T-helper 1 cell treated with Interleukin-12 subunit alpha and Interleukin-12 subunit beta and Interleukin-4 antibody, amounts not matched to agents 30 ng/mL and 1 ng/mL, for 36 hours (primary cell): ENCODE measurements at regions not wholly inside any gene's neighbourhood (a gene's known extent, or its start where the extent isn't known, plus 50 kb on each side); places are given as distances from the start of the nearest gene placed in this dataset.

Experiments used
- intact Hi-C: fragments of 100-400 bp; cut with micrococcal nuclease; formaldehyde crosslinking; loops from one replicate; pipeline ENCODE4 v1.15.1; 2024

DNA sequence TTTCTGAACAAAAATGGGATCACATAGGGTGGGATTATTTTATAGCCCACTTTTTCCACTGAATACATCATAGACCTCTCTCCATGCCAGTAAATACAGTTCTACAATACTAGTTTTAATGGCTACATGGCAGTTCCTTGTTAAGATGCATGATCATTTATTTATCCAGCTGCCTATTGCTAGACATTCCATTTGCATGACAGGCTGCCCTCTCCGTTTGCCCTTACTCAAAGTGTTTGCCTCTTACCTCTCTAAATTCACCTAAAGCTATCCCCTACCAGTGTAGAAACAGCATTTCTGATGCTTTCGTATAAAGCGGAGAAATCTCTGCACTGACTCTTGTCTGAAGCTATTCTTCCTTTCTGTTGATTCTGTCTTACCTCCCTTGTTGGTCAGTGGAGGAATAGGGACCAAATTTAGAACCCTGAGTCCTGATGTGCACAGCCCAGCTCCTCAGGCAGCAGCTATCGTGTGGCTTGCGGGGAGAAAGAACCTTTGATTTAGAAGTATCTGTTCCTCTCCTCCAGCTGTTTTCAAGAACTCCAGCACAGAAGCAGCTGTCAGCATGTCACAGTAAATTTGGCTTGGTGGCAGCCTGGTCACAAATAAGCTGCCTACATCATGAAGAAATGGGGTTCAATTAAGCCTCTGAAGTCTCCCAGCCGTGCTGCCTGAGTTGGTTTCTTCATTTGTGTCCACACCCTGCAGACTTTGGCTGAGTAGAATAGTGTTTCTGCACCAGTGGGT, 337.3 kb downstream of the PRDM2 start:
- intact Hi-C loops: no loop called here

DNA sequence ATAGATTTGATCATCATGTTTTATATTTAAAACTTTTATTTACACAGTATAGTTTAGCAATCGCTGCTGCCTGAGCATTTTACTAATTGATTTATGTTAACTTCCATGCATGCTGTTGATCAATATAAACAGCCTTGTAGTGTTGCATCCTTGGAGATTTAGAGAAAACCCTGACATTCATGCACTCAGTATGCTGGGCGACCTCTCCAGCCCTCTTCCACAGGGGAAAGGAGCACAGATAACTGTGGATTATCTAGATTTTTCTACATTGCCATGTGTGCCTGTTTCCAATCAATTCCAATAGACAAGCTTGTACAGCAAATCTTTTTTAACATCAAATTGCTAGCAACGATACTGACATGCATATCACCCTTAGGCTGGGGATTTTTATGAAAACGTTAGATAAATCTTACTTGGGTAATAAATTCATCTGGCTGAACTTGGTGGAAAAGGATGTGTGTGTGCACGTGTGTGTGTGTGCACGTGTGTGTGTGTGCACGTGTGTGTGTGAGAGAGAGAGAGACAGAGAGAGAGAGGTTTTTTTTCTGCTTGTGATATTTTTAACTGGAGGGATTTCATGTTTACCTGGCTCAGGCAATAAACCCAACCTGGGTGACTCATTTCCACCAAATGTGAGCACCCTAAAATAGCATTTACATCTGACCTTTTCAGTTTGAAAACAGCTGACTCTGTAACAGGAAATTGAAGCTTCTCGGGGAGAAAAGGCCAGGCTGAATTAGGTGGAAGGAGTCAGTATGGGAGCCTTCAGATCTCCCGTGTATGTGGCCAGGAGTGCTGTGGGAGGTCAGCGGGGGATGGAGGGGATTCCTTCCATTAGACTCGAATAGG, 339.8 kb downstream of the PRDM2 start:
- intact Hi-C loops: no loop called here

DNA sequence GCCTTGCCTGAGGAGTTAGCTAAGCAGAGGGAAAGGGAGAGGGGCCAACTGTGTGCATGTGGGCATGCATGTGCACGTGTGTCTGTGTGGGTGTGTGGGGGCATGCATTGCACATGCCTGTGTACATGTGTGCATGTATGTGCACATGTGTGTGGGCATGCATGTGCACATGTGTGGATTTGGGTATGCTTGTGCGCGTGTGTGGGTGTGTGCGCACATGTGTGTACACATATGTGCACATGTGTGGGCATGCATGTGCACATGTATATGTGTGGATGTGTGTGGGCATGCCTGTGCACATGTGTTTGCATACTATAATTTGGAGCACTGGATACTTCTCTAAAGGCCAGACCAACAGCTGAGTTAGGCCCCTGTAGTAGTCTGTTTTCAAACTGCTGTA, 350.0 kb downstream of the PRDM2 start:
- intact Hi-C loops: loop anchor here (5.0 kb wide), 1 partner anchor 682 kb away; no protein-coding TSS in a partner anchor

DNA sequence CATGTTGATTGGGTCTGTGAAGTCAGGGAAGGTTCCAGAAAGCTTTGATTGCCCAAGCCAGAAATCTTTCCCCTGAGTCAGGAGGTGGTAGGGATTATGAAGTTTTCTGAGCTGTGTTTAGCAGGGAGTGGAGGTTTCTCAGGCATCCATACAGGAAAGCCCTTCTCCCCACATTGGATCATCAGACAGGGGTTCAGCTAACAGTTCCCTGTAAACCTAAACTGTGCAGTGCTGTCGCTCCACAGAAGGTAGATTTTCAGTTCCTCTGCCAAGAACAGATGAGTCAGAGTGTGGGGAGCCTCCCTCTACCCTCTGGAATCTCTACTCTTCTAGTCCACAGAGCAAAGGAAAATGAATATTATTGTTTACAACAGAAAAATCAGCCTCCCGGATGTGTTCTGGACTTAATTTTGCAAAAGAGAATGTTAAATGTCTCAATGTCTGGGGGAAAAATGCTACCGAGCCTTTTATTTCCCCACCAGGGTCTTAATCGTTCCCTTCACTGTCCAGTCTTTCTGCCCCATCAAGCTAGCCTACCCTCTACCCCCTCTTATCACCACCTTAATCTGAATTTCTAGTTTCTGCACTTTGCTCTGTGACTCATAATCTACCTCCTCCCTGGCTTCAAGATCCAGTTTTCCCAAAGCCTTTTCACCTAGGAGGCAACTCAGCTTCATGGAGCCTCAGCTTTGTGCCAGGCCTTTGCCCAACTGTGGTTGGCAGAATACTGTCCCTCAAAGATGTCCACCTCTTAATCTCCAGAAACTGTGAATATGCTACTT, 355.6 kb downstream of the PRDM2 start:
- intact Hi-C loops: no loop called here

GRCh38 chr1:14057640-14058039, 357.7 kb downstream of the PRDM2 start:
- intact Hi-C loops: no loop called here

- intact Hi-C loops: no loop called here
Measured at GRCh38 chr1:14061204-14061603, 361.2 kb downstream of the PRDM2 start.

- intact Hi-C loops: no loop called here
Measured at GRCh38 chr1:14061722-14062121, 361.7 kb downstream of the PRDM2 start.

GRCh38 chr1:14062669-14063068, 362.7 kb downstream of the PRDM2 start:
- intact Hi-C loops: no loop called here

- intact Hi-C loops: no loop called here
Measured at GRCh38 chr1:14064649-14065442, 364.9 kb downstream of the PRDM2 start.

GRCh38 chr1:14065486-14065885, 365.5 kb downstream of the PRDM2 start:
- intact Hi-C loops: no loop called here

DNA sequence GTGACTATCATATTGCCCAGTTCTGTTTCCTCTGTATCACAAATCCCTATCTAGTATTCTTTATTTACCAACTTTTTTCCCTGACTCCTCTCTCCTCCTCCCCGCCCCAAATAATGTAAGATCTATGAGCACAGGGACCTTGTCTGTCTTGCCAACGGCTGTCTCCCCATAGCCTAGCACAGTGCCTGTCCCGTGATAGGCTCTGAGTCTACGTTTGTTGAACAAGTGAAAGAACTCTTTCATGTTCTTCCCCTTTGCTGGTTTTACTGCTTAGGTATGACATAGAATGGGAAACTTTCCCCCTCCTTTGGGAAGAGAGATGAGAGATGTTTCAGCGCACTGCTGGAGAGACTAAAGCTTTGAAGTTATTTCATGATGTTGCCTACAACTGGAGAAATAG, 367.0 kb downstream of the PRDM2 start:
- intact Hi-C loops: no loop called here

DNA sequence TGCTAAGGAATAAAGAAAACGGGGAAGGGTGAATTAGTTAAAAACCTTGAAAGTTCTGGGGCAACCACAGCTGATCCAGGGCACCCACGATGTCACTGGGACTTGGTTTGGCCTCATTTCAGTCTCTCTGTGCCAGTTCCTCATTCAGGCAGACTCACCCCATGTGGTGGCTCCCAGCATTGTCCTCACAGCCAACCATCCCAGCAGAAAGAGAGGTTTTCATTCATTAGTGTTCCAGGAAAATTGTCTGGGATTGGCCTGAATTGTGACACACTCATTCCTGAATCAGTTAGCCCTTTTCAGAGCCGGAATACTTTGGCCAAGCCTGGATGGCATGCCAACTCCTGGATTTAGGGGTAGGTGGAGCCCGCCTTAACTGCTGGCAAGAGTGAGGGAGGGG, 367.7 kb downstream of the PRDM2 start:
- intact Hi-C loops: no loop called here

GRCh38 chr1:14071581-14071980, 371.6 kb downstream of the PRDM2 start:
- intact Hi-C loops: no loop called here

DNA sequence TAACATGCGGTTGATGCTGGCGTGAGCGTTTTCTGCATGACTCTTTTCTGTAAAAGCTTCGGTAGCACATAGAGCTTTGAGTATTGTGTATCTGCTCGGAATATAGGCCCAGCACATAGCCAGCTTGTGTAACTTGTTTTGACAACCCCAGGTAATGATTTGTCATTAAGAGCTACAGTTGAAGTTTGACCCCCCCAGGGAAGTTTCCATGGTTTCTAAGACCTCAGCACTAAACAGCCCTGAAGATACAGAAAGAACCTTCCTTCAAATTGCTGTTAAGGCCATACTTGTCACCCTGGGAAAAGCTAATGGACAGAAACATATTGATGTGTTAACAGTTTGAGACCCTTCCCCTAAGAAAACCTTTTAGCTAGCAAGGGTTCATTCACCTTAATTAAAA, 380.7 kb downstream of the PRDM2 start:
- intact Hi-C loops: no loop called here

DNA sequence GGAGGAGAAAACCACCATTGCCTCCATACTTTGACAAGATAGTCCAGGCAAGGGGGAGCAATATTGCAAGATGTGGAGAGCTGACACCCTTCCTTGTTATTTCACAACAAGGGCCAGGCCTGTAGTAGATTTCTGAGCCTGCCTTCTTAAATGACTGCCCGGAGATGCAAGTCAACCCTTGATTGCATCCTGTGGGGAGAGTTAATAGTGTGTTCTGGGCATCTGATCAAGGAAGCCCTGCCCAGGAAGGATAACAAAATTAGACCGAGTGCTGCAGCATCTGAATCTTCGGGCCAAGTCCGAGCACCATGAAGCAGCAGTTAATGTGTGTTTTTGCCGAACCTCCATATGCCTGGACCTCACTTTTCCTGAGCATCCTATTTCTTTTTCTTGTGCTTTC, 382.3 kb downstream of the PRDM2 start:
- intact Hi-C loops: no loop called here

- intact Hi-C loops: no loop called here
Measured at GRCh38 chr1:14083277-14083676, 383.3 kb downstream of the PRDM2 start.

GRCh38 chr1:14083706-14084105, 383.7 kb downstream of the PRDM2 start:
- intact Hi-C loops: no loop called here

DNA sequence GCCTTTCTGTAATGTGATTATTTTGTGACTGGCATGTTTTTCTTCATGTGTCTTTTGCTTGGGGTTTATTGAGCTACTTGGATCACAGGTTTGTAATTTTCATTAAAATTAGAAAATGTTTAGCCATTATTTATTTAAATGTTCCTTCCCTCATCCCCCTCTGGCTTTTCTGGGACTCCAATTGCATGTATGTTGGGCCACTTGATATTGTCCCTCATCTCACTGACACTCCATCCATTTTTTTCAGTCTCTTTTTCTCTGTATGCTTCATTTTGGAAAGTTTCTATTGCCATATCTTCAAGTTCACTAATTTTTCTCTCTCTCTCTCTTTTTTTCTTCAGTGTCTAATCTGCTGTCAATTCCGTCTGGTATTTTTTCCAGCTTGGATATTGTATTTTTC, 390.1 kb downstream of the PRDM2 start:
- intact Hi-C loops: no loop called here

GRCh38 chr1:14090531-14090930, 390.5 kb downstream of the PRDM2 start:
- intact Hi-C loops: no loop called here

DNA sequence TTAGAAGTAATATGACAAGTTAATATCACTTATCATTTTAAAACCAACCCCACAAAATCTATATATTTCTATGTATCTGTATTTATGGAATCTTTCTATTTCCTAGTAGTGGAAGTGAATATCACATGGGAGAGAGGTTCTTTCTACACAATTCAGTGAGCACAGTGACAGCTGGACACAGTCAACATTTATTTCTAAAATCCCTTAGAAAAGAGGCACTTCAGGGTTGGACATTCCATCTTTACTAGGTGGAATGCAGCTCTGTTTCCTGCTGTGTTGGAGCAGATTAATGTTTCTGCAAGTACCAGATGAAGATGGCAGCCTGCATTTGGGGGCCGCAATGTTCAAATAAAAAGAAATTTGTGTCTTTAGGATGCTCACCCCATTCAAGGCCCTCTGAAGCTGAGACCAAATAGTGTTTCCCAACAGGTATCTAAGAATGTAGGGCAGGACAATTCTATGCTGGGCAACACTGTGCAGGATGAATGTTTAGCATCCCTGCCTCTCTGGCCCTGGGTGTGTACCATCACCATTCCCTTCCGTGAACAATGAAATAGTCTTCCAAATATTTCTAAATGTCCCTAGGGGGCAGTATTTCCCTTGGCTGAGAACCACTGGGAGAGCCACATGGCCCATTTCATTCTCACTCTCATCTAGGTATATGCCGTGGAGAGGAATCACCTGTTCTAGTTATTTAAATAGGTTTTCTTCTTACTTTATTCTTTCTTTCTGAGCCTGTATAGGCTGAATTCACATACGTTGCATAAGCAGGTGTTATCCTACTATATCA, 394.8 kb downstream of the PRDM2 start:
- intact Hi-C loops: no loop called here
